Erythroblast (primary cell): ENCODE measurements at regions not wholly inside any gene's neighbourhood (a gene's known extent, or its start where the extent isn't known, plus 50 kb on each side); places are given as distances from the start of the nearest gene placed in this dataset.

Experiments
- GATA1 ChIP-seq: IDR thresholded peaks from 2 replicates; pipeline ENCODE4 v1.6.1; 2011; ENCODE audit warnings: low read depth, mild to moderate bottlenecking, control low read depth, low read length, moderate library complexity
- POLR2A ChIP-seq: IDR thresholded peaks from 2 replicates; pipeline ENCODE4 v1.6.1; 2011; ENCODE audit warnings: mild to moderate bottlenecking, low read length

GRCh38 chr20:24164360-24164759, 175.8 kb upstream of the GGTLC1 start:
- TF ChIP-seq POLR2A: no peak
- TF ChIP-seq GATA1: no peak
